ENCODE measurements at regions not wholly inside any gene's neighbourhood (a gene's known extent, or its start where the extent isn't known, plus 50 kb on each side); places are given as distances from the start of the nearest gene placed in this dataset.
"Not testable (repeated sequence)": the region's sequence is repeated elsewhere in the genome, so short reads cannot be mapped to it uniquely, and the experiment has no call there.

DNA sequence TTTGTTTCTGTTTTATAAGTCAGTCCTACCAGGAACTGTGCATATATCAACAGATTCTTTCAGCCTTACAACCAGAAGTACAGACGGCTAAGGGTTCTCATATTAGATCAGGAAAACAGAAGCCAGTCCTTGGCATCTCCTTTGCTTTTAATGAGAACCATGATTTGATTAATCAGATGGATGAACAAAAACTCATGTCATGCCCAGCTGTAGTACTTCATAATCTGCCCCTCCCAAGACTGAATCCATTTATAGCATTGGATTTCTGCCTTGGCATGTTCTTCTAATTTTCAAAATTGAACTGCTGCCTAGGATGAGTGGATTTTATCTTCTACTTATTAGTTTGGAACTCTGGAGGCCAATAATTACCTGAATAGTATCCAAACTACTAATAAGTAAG lies 617.2 kb downstream of the SLITRK5 start:
- WGBS, 3 donors, result 26 to 34% (median 29%) methylated on average over 1 of the region's 1 CpG

DNA sequence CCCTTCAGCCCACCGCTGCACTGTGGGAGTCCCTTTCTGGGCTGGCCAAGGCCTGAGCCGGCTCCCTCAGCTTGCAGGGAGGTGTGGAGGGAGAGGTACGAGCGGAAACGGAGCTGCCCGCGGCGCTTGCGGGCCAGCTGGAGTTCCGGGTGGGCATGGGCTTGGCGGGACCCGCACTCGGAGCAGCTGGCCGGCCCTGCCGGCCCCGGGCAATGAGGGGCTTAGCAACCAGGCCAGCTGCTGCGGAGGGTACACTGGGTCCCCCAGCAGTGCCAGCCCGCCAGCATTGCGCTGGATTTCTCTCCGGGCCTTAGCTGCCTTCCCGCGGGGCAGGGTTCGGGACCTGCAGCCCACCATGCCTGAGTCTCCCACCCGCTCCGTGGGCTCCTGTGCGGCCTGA lies 620.6 kb downstream of the SLITRK5 start:
- DNase-seq; H3K9me3 ChIP-seq; H3K4me3 ChIP-seq; H3K4me1 ChIP-seq (ENCODE audit: insufficient read depth); H3K36me3 ChIP-seq; intact Hi-C loops (cut with DNase I); H3K27me3 ChIP-seq; H3K27ac ChIP-seq: not testable (repeated sequence)
- WGBS, 3 donors, result 94 to 96% (median 95%) methylated on average over 26 of the region's 26 CpGs

More for the DNA sequence above, 617.2 kb downstream of the SLITRK5 start:
- Histone ChIP-seq H3K27me3 (no peaks in the 10 kb centered on the region), H3K27ac (no peak overlapping the region), H3K36me3 (no peaks in the 10 kb centered on the region), H3K4me1 (ENCODE audit: insufficient read depth) (no peaks in the 10 kb centered on the region), H3K9me3 (no peaks in the 10 kb centered on the region), H3K4me3 (no peak overlapping the region)
- no peak for DNase-seq
- TF ChIP-seq EP300 (IDR thresholded peaks at IDR 0.05) (no peak), POLR2A (IDR thresholded peaks at IDR 0.05) (no peak)
- TF ChIP-seq, protein P1, sequence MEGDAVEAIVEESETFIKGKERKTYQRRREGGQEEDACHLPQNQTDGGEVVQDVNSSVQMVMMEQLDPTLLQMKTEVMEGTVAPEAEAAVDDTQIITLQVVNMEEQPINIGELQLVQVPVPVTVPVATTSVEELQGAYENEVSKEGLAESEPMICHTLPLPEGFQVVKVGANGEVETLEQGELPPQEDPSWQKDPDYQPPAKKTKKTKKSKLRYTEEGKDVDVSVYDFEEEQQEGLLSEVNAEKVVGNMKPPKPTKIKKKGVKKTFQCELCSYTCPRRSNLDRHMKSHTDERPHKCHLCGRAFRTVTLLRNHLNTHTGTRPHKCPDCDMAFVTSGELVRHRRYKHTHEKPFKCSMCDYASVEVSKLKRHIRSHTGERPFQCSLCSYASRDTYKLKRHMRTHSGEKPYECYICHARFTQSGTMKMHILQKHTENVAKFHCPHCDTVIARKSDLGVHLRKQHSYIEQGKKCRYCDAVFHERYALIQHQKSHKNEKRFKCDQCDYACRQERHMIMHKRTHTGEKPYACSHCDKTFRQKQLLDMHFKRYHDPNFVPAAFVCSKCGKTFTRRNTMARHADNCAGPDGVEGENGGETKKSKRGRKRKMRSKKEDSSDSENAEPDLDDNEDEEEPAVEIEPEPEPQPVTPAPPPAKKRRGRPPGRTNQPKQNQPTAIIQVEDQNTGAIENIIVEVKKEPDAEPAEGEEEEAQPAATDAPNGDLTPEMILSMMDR (IDR thresholded peaks at IDR 0.05), result no peak
- intact Hi-C loops (cut with DNase I), result no loop called here

DNA sequence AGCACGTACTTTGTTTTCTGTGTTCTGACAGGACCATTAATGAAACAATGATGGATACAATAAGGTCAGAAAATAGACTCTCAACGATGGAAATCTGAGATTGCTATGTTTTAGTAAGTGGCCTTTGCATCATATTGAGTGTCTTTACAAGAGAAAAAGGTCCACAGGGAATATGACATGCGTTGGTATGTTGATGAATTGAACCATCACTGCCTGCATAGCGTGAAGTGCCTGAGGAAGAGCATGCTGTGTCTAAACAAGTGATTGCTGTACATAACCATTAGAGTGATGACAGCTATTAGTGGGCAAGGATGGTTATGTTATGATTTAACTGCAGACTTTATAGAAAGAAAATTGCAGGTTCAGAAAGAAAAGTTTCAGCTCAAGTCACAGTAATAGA lies 623.2 kb downstream of the SLITRK5 start:
- H3K27me3 ChIP-seq, result no peaks in the 10 kb centered on the region
- H3K4me3 ChIP-seq, result no peak overlapping the region
- WGBS, 3 donors, result 78 to 81% (median 78%) methylated on average over 4 of the region's 4 CpGs
- intact Hi-C loops (cut with DNase I), result no loop called here
- DNase-seq, result no peak
- no peak overlapping the region for H3K27ac ChIP-seq
- H3K4me1 ChIP-seq (ENCODE audit: insufficient read depth), result no peaks in the 10 kb centered on the region
- H3K9me3 ChIP-seq, result no peaks in the 10 kb centered on the region
- TF ChIP-seq POLR2A (IDR thresholded peaks at IDR 0.05) (no peak), EP300 (IDR thresholded peaks at IDR 0.05) (no peak)
- TF ChIP-seq, protein P1 (IDR thresholded peaks at IDR 0.05), result no peak
- H3K36me3 ChIP-seq, result no peaks in the 10 kb centered on the region

DNA sequence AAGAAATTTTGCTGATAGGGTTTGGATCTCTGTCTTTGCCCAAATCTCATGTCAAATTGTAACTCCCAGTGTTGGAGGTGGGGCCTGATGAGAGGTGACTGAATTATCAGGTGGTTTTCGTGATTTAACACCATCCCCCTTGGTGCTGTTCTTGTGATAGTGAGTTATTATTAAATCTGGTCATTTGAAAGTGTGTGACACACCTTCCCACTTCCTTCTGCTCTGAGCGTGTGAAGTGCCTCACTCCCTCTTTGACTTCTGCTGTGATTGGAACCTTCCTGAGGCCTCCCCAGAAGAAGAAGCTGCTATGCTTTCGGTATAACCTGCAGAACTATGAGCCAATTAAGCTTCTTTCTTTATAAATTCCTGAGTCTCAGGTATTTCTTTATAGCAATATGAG lies 632.0 kb downstream of the SLITRK5 start:
- 69 to 79% (median 77%) methylated on average over 3 of the region's 3 CpGs for WGBS, 3 donors
- H3K9me3 ChIP-seq, result no peaks in the 10 kb centered on the region
- H3K27me3 ChIP-seq, result no peaks in the 10 kb centered on the region
- DNase-seq, result no peak
- intact Hi-C loops (cut with DNase I), result no loop called here
- no peaks in the 10 kb centered on the region for H3K4me1 ChIP-seq (ENCODE audit: insufficient read depth)
- no peak overlapping the region for H3K27ac ChIP-seq
- no peaks in the 10 kb centered on the region for H3K36me3 ChIP-seq
- H3K4me3 ChIP-seq, result no peak overlapping the region
- TF ChIP-seq POLR2A (IDR thresholded peaks at IDR 0.05), result no peak
- TF ChIP-seq, protein P1 (IDR thresholded peaks at IDR 0.05), result no peak
- no peak for TF ChIP-seq EP300 (IDR thresholded peaks at IDR 0.05)

DNA sequence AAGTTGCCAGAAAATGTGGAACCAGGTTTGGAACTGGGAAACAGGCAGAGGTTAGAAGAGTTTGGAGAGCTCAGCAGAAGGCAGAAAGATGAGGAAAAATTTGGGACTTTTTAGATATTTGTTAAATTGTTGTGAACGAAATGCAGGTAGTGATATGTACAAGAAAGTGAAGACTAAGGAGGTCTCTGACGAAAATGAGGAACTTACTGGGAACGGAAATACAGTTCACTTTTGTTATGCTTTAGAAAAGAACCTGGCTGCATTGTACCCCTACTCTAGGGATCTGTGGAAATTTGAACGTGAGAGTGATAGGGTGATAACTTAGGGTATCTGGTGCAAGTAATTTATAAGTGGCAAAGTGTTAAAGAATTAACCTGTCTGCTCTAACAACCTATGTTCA lies 632.4 kb downstream of the SLITRK5 start:
- no peaks in the 10 kb centered on the region for H3K27me3 ChIP-seq
- 81 to 88% (median 84%) methylated on average over 4 of the region's 4 CpGs for WGBS, 3 donors
- DNase-seq, result no peak

More for the DNA sequence above, 632.4 kb downstream of the SLITRK5 start:
- Histone ChIP-seq H3K4me3 (no peak overlapping the region), H3K36me3 (no peaks in the 10 kb centered on the region), H3K4me1 (ENCODE audit: insufficient read depth) (no peaks in the 10 kb centered on the region), H3K9me3 (no peaks in the 10 kb centered on the region), H3K27ac (no peak overlapping the region)
- TF ChIP-seq, protein P1 (IDR thresholded peaks at IDR 0.05), result no peak
- no peak for TF ChIP-seq EP300 (IDR thresholded peaks at IDR 0.05)
- intact Hi-C loops (cut with DNase I), result no loop called here

All from ovary (tissue), 7 donors.